IgD-negative memory B cell (primary cell): ENCODE measurements at regions not wholly inside any gene's neighbourhood (a gene's known extent, or its start where the extent isn't known, plus 50 kb on each side); places are given as distances from the start of the nearest gene placed in this dataset.
"Not testable (repeated sequence)": the region's sequence is repeated elsewhere in the genome, so short reads cannot be mapped to it uniquely, and the experiment has no call there.

ENCODE experiments used
- H3K27ac Mint-ChIP-seq, 3 donors: one replicate each; pipeline ENCODE4 v1.8.0; 2020 to 2022; ENCODE audit warnings: mild to moderate bottlenecking in 3 of 3, mixed read lengths in 3 of 3, moderate library complexity in 1 of 3
- H3K27me3 Mint-ChIP-seq: one replicate; pipeline ENCODE4 v1.8.0; 2021; ENCODE audit warnings: mixed read lengths
- H3K36me3 Mint-ChIP-seq: one replicate; pipeline ENCODE4 v1.8.0; 2020; ENCODE audit warnings: mild to moderate bottlenecking, mixed read lengths
- H3K4me1 Mint-ChIP-seq, 3 donors: one replicate each; pipeline ENCODE4 v1.8.0; 2020 to 2022; ENCODE audit warnings: mixed read lengths in 3 of 3, mild to moderate bottlenecking in 1 of 3
- H3K4me3 Mint-ChIP-seq, 4 donors: one replicate each; pipeline ENCODE4 v1.8.0; 2020 to 2022; ENCODE audit warnings: mild to moderate bottlenecking in 4 of 4, mixed read lengths in 4 of 4, moderate library complexity in 3 of 4
- H3K9me3 Mint-ChIP-seq, 3 donors: one replicate each; pipeline ENCODE4 v1.8.0; 2020 to 2021; ENCODE audit warnings: mixed read lengths in 3 of 3, mild to moderate bottlenecking in 1 of 3

GRCh38 chr5:87627363-87627762 is 214.6 kb upstream of the CCNH start:
- no peak overlapping the region for H3K4me3 Mint-ChIP-seq
- no peaks in the 10 kb centered on the region for H3K9me3 Mint-ChIP-seq
- no peaks in the 10 kb centered on the region for H3K4me1 Mint-ChIP-seq
- no peak overlapping the region for H3K27ac Mint-ChIP-seq
- H3K27me3 Mint-ChIP-seq: no peaks in the 10 kb centered on the region
- no peaks in the 10 kb centered on the region for H3K36me3 Mint-ChIP-seq

- Mint-ChIP-seq H3K27me3 (peaks cover 2% of the 10 kb centered on the region), H3K4me3 (no peak overlapping the region), H3K27ac (no peak overlapping the region), H3K9me3 (peaks cover 2 to 9% (median 3%) of the 10 kb centered on the region in 3 donors), H3K4me1 (no peaks in the 10 kb centered on the region), H3K36me3 (no peaks in the 10 kb centered on the region)
Measured at GRCh38 chr5:87608385-87608784, 195.7 kb upstream of the CCNH start.

- H3K27me3 Mint-ChIP-seq: peaks cover 5% of the 10 kb centered on the region
Measured at GRCh38 chr5:87605663-87606062, 192.9 kb upstream of the CCNH start.

GRCh38 chr5:87599778-87600177 is 187.0 kb upstream of the CCNH start:
- no peak overlapping the region for H3K27ac Mint-ChIP-seq
- H3K4me1 Mint-ChIP-seq: no peaks in the 10 kb centered on the region
- H3K9me3 Mint-ChIP-seq: peaks cover 3 to 8% (median 8%) of the 10 kb centered on the region in 3 donors
- no peak overlapping the region for H3K4me3 Mint-ChIP-seq
- H3K27me3 Mint-ChIP-seq: peaks cover 3% of the 10 kb centered on the region
- H3K36me3 Mint-ChIP-seq: no peaks in the 10 kb centered on the region

More at GRCh38 chr5:87605663-87606062, 192.9 kb upstream of the CCNH start:
- Mint-ChIP-seq H3K27ac (no peak overlapping the region), H3K9me3 (peaks cover 3 to 11% (median 5%) of the 10 kb centered on the region in 3 donors), H3K4me1 (no peaks in the 10 kb centered on the region), H3K4me3 (no peak overlapping the region), H3K36me3 (no peaks in the 10 kb centered on the region)

GRCh38 chr5:87598460-87598859 is 185.7 kb upstream of the CCNH start:
- H3K27ac Mint-ChIP-seq: no peak overlapping the region
- no peaks in the 10 kb centered on the region for H3K36me3 Mint-ChIP-seq
- H3K4me3 Mint-ChIP-seq: no peak overlapping the region
- no peaks in the 10 kb centered on the region for H3K4me1 Mint-ChIP-seq
- peaks cover 3% of the 10 kb centered on the region for H3K27me3 Mint-ChIP-seq
- peaks cover 3 to 8% (median 7%) of the 10 kb centered on the region in 3 donors for H3K9me3 Mint-ChIP-seq

- H3K27ac Mint-ChIP-seq: no peak overlapping the region
- peaks cover 2% of the 10 kb centered on the region for H3K27me3 Mint-ChIP-seq
- peaks cover under 1 to 8% (median 5%) of the 10 kb centered on the region in 3 donors for H3K9me3 Mint-ChIP-seq
- no peak overlapping the region for H3K4me3 Mint-ChIP-seq
- H3K4me1 Mint-ChIP-seq: no peaks in the 10 kb centered on the region
- H3K36me3 Mint-ChIP-seq: no peaks in the 10 kb centered on the region
Measured at GRCh38 chr5:87594566-87594965, 181.8 kb upstream of the CCNH start.

- H3K27me3 Mint-ChIP-seq: peaks cover 2% of the 10 kb centered on the region
- peaks cover 0 to 2% (median 0%) of the 10 kb centered on the region in 3 donors for H3K9me3 Mint-ChIP-seq
- H3K4me3 Mint-ChIP-seq: no peak overlapping the region
- H3K4me1 Mint-ChIP-seq: no peaks in the 10 kb centered on the region
- H3K36me3 Mint-ChIP-seq: no peaks in the 10 kb centered on the region
- no peak overlapping the region for H3K27ac Mint-ChIP-seq
Measured at GRCh38 chr5:87589587-87589986, 176.9 kb upstream of the CCNH start.

GRCh38 chr5:87588316-87588715 is 175.6 kb upstream of the CCNH start:
- H3K27me3 Mint-ChIP-seq: peaks cover 2% of the 10 kb centered on the region
- no peaks in the 10 kb centered on the region for H3K36me3 Mint-ChIP-seq

GRCh38 chr5:87583704-87584103 is 171.0 kb upstream of the CCNH start:
- H3K27me3 Mint-ChIP-seq, H3K4me3 Mint-ChIP-seq, H3K4me1 Mint-ChIP-seq, H3K36me3 Mint-ChIP-seq, H3K27ac Mint-ChIP-seq, H3K9me3 Mint-ChIP-seq: not testable (repeated sequence)

More at GRCh38 chr5:87588316-87588715, 175.6 kb upstream of the CCNH start:
- Mint-ChIP-seq H3K27ac (no peak overlapping the region), H3K9me3 (peaks cover 0 to 5% (median 0%) of the 10 kb centered on the region in 3 donors), H3K4me1 (no peaks in the 10 kb centered on the region), H3K4me3 (no peak overlapping the region)

- Mint-ChIP-seq H3K27me3 (no peaks in the 10 kb centered on the region), H3K27ac (no peak overlapping the region), H3K9me3 (peaks cover 0 to 5% (median 0%) of the 10 kb centered on the region in 3 donors), H3K4me1 (no peaks in the 10 kb centered on the region), H3K36me3 (no peaks in the 10 kb centered on the region), H3K4me3 (no peak overlapping the region)
Measured at GRCh38 chr5:87582149-87582548, 169.4 kb upstream of the CCNH start.

GRCh38 chr5:87581661-87582060 is 168.9 kb upstream of the CCNH start:
- Mint-ChIP-seq H3K4me3 (no peak overlapping the region), H3K27ac (no peak overlapping the region), H3K27me3 (no peaks in the 10 kb centered on the region), H3K4me1 (no peaks in the 10 kb centered on the region), H3K36me3 (no peaks in the 10 kb centered on the region), H3K9me3 (peaks cover 0 to 5% (median 0%) of the 10 kb centered on the region in 3 donors)

GRCh38 chr5:87579678-87580077 is 166.9 kb upstream of the CCNH start:
- Mint-ChIP-seq H3K27ac (no peak overlapping the region), H3K4me3 (no peak overlapping the region), H3K36me3 (no peaks in the 10 kb centered on the region), H3K9me3 (peaks cover 0 to 5% (median 0%) of the 10 kb centered on the region in 3 donors), H3K4me1 (no peaks in the 10 kb centered on the region), H3K27me3 (no peaks in the 10 kb centered on the region)

GRCh38 chr5:87576867-87577266 is 164.1 kb upstream of the CCNH start:
- no peaks in the 10 kb centered on the region for H3K4me1 Mint-ChIP-seq
- no peak overlapping the region for H3K4me3 Mint-ChIP-seq
- peaks cover 0 to 3% (median 0%) of the 10 kb centered on the region in 3 donors for H3K9me3 Mint-ChIP-seq
- no peak overlapping the region for H3K27ac Mint-ChIP-seq
- H3K27me3 Mint-ChIP-seq: no peaks in the 10 kb centered on the region
- H3K36me3 Mint-ChIP-seq: no peaks in the 10 kb centered on the region

GRCh38 chr5:87576306-87576705 is 163.6 kb upstream of the CCNH start:
- H3K27ac Mint-ChIP-seq, H3K9me3 Mint-ChIP-seq, H3K27me3 Mint-ChIP-seq, H3K4me3 Mint-ChIP-seq, H3K4me1 Mint-ChIP-seq, H3K36me3 Mint-ChIP-seq: not testable (repeated sequence)

- no peak overlapping the region for H3K4me3 Mint-ChIP-seq
- no peaks in the 10 kb centered on the region for H3K4me1 Mint-ChIP-seq
- peaks cover 0 to 2% (median 0%) of the 10 kb centered on the region in 3 donors for H3K9me3 Mint-ChIP-seq
- no peaks in the 10 kb centered on the region for H3K27me3 Mint-ChIP-seq
- no peaks in the 10 kb centered on the region for H3K36me3 Mint-ChIP-seq
- no peak overlapping the region for H3K27ac Mint-ChIP-seq
Measured at GRCh38 chr5:87574106-87574505, 161.4 kb upstream of the CCNH start.

GRCh38 chr5:87572611-87573010 is 159.9 kb upstream of the CCNH start:
- H3K9me3 Mint-ChIP-seq: peaks cover 0 to 2% (median 0%) of the 10 kb centered on the region in 3 donors
- H3K36me3 Mint-ChIP-seq: no peaks in the 10 kb centered on the region
- no peaks in the 10 kb centered on the region for H3K4me1 Mint-ChIP-seq
- H3K4me3 Mint-ChIP-seq: no peak overlapping the region
- H3K27me3 Mint-ChIP-seq: no peaks in the 10 kb centered on the region
- H3K27ac Mint-ChIP-seq: no peak overlapping the region

- no peak overlapping the region for H3K27ac Mint-ChIP-seq
- no peaks in the 10 kb centered on the region for H3K36me3 Mint-ChIP-seq
- H3K27me3 Mint-ChIP-seq: no peaks in the 10 kb centered on the region
- H3K4me3 Mint-ChIP-seq: no peak overlapping the region
- H3K9me3 Mint-ChIP-seq: peaks cover 0 to 2% (median 0%) of the 10 kb centered on the region in 3 donors
- no peaks in the 10 kb centered on the region for H3K4me1 Mint-ChIP-seq
Measured at GRCh38 chr5:87572090-87572489, 159.4 kb upstream of the CCNH start.
